ENCODE measurements at regions not wholly inside any gene's neighbourhood (a gene's known extent, or its start where the extent isn't known, plus 50 kb on each side); places are given as distances from the start of the nearest gene placed in this dataset.
A peak's percentile ranks its signal among the peaks of the same experiment; 100 is the strongest.
"Not testable (repeated sequence)": the region's sequence is repeated elsewhere in the genome, so short reads cannot be mapped to it uniquely, and the experiment has no call there.

- no peak for DNase-seq (ENCODE audit: low read depth)
These were observed 1015.5 kb upstream of the MIR17HG start for GRCh38 chr13:90331974-90332373.

GRCh38 chr13:90336507-90336906 is 1011.0 kb upstream of the MIR17HG start:
- no peak for DNase-seq (ENCODE audit: low read depth)

- DNase-seq (ENCODE audit: low read depth): not testable (repeated sequence)
These were observed 1006.1 kb upstream of the MIR17HG start for GRCh38 chr13:90341348-90341747.

GRCh38 chr13:90348477-90349136 is 998.9 kb upstream of the MIR17HG start:
- DNase-seq (ENCODE audit: low read depth): not testable (repeated sequence)

GRCh38 chr13:90352763-90353162 is 994.7 kb upstream of the MIR17HG start:
- DNase-seq (ENCODE audit: low read depth): no peak

- DNase-seq (ENCODE audit: low read depth): no peak
These were observed 992.2 kb upstream of the MIR17HG start for GRCh38 chr13:90355162-90355751.

- no peak for DNase-seq (ENCODE audit: low read depth)
These were observed 986.7 kb upstream of the MIR17HG start for GRCh38 chr13:90360785-90361184.

GRCh38 chr13:90362707-90363106 is 984.8 kb upstream of the MIR17HG start:
- no peak for DNase-seq (ENCODE audit: low read depth)

- DNase-seq (ENCODE audit: low read depth): peak; percentile 6
These were observed 982.4 kb upstream of the MIR17HG start for GRCh38 chr13:90365130-90365529.

GRCh38 chr13:90374168-90374567 is 973.3 kb upstream of the MIR17HG start:
- no peak for DNase-seq (ENCODE audit: low read depth)

GRCh38 chr13:90375851-90376250 is 971.6 kb upstream of the MIR17HG start:
- DNase-seq (ENCODE audit: low read depth): no peak

GRCh38 chr13:90382425-90382824 is 965.1 kb upstream of the MIR17HG start:
- no peak for DNase-seq (ENCODE audit: low read depth)

GRCh38 chr13:90385781-90386489 is 961.6 kb upstream of the MIR17HG start:
- DNase-seq (ENCODE audit: low read depth): no peak

GRCh38 chr13:90388887-90389452 is 958.5 kb upstream of the MIR17HG start:
- no peak for DNase-seq (ENCODE audit: low read depth)

- no peak for DNase-seq (ENCODE audit: low read depth)
These were observed 958.0 kb upstream of the MIR17HG start for GRCh38 chr13:90389537-90389936.

- no peak for DNase-seq (ENCODE audit: low read depth)
These were observed 954.1 kb upstream of the MIR17HG start for GRCh38 chr13:90393408-90393807.

- DNase-seq (ENCODE audit: low read depth): no peak
These were observed 952.1 kb upstream of the MIR17HG start for GRCh38 chr13:90395348-90395747.

GRCh38 chr13:90395846-90396245 is 951.6 kb upstream of the MIR17HG start:
- DNase-seq (ENCODE audit: low read depth): no peak

GRCh38 chr13:90396266-90396665 is 951.2 kb upstream of the MIR17HG start:
- DNase-seq (ENCODE audit: low read depth): no peak

- no peak for DNase-seq (ENCODE audit: low read depth)
These were observed 950.0 kb upstream of the MIR17HG start for GRCh38 chr13:90397503-90397902.

- no peak for DNase-seq (ENCODE audit: low read depth)
These were observed 947.1 kb upstream of the MIR17HG start for GRCh38 chr13:90400372-90400771.

GRCh38 chr13:90401150-90401549 is 946.3 kb upstream of the MIR17HG start:
- no peak for DNase-seq (ENCODE audit: low read depth)

- DNase-seq (ENCODE audit: low read depth): no peak
These were observed 945.4 kb upstream of the MIR17HG start for GRCh38 chr13:90402102-90402501.
